ENCODE measurements at regions not wholly inside any gene's neighbourhood (a gene's known extent, or its start where the extent isn't known, plus 50 kb on each side); places are given as distances from the start of the nearest gene placed in this dataset.

DNA sequence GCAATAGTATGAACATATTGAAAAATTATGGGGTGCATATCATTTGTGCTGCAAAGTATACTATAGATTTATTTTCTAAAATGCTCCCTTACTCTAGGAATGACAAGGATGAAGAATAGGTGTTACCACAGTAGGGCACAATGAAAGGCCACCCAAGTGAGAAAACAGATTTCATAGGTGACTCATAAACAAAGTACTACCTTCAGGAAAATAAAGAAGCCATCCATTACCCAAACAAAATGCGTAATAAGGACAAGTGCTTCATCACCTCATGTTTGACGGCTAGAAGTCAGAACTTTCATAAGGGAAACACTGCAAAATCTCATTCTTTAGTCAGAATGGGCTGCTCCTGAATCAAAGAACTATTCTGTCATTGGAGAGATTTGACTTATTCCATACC lies 116.6 kb downstream of the MFSD1 start:
- H3K36me3 ChIP-seq, result no peaks in the 10 kb centered on the region
- TF ChIP-seq, protein P1, sequence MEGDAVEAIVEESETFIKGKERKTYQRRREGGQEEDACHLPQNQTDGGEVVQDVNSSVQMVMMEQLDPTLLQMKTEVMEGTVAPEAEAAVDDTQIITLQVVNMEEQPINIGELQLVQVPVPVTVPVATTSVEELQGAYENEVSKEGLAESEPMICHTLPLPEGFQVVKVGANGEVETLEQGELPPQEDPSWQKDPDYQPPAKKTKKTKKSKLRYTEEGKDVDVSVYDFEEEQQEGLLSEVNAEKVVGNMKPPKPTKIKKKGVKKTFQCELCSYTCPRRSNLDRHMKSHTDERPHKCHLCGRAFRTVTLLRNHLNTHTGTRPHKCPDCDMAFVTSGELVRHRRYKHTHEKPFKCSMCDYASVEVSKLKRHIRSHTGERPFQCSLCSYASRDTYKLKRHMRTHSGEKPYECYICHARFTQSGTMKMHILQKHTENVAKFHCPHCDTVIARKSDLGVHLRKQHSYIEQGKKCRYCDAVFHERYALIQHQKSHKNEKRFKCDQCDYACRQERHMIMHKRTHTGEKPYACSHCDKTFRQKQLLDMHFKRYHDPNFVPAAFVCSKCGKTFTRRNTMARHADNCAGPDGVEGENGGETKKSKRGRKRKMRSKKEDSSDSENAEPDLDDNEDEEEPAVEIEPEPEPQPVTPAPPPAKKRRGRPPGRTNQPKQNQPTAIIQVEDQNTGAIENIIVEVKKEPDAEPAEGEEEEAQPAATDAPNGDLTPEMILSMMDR (IDR thresholded peaks at IDR 0.05), result no peak
- no peak overlapping the region for H3K4me3 ChIP-seq
- no peak for DNase-seq
- H3K9me3 ChIP-seq, result no peaks in the 10 kb centered on the region
- H3K27ac ChIP-seq, result no peak overlapping the region
- ATAC-seq, result no peak
- H3K27me3 ChIP-seq (ENCODE audit: low read depth), result no peaks in the 10 kb centered on the region
- intact Hi-C loops (cut with DNase I), result no loop called here
- no peaks in the 10 kb centered on the region for H3K4me1 ChIP-seq

DNA sequence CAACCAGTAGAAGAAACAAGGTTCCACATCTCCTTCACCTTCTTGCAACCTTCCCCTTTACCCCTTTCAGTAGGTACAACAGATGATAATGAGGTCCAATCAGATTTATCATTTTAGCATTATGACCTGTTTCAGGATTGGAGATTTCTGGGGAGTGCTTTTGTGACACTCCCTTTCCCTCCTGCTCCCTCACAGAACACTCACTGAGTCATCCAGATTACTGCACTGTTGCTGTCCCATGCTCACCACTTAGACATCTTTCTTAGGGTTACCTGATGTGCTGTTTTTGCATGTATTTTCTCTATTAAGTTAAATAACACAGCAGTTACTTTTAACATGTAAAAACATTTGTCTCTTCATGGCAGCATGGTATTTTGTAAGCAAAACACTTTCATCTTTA lies 118.5 kb downstream of the MFSD1 start:
- no peak for DNase-seq
- intact Hi-C loops (cut with DNase I), result no loop called here

DNA sequence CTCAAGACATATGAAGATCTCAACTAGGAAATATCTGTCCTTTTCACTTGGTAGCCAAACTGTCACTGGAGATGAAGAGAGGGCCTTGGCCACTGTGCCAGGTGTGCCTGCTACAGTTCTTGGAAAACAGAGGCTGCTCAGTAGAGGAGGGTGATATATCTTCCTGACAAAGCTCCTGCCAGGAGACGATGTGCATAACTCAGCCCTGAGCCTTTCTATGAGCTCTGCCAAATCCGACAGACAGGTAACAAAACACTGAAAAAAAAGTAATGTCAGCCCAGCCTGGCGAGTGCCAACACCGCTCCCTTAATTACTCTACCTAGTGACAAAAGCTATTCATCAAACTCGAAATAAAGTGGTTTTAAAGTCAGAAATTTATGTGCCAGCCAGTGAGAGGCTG lies 123.2 kb downstream of the MFSD1 start:
- H3K27me3 ChIP-seq (ENCODE audit: low read depth), result no peaks in the 10 kb centered on the region
- H3K9me3 ChIP-seq, result no peaks in the 10 kb centered on the region
- H3K4me1 ChIP-seq, result no peaks in the 10 kb centered on the region
- DNase-seq, result no peak
- intact Hi-C loops (cut with DNase I), result no loop called here
- H3K4me3 ChIP-seq, result no peak overlapping the region
- no peaks in the 10 kb centered on the region for H3K36me3 ChIP-seq
- H3K27ac ChIP-seq, result no peak overlapping the region
- no peak for ATAC-seq
- TF ChIP-seq, protein P1 (IDR thresholded peaks at IDR 0.05), result no peak

More for the DNA sequence above, 118.5 kb downstream of the MFSD1 start:
- Histone ChIP-seq H3K27ac (no peak overlapping the region), H3K4me3 (no peak overlapping the region), H3K4me1 (no peaks in the 10 kb centered on the region), H3K27me3 (ENCODE audit: low read depth) (no peaks in the 10 kb centered on the region), H3K36me3 (no peaks in the 10 kb centered on the region), H3K9me3 (no peaks in the 10 kb centered on the region)
- TF ChIP-seq, protein P1 (IDR thresholded peaks at IDR 0.05), result no peak
- no peak for ATAC-seq

DNA sequence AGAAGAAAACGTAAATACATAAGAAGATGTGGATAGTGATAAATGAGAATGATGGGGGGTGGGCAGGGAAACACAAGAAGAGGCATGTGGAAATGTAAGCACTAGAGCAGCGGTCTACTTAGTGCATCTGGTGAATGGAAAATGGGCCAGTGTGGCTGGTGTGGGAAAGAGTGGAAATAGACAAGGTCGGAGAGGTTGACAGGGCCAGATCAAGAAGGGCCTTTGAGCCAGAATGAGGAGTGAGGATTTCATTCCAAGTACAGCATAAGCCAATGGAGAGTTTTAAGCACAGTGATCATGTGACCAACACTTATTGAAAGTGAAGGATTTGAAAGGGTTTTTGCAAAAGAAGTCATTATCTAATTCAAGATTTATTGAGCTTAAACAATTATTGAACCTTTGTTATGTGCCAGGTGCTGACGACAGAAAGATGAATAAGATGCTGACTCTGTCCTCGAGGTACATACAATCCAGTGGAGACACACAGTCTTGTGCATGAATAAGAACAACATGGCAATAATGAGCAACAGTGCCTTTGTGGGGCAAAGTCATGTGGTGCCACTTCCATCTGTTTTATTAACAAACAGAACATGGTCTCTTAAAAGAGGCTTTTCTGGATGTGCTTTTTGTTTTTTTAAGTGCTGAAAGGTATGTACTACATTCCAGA lies 124.1 kb downstream of the MFSD1 start:
- no peak overlapping the region for H3K4me3 ChIP-seq
- no peaks in the 10 kb centered on the region for H3K36me3 ChIP-seq
- intact Hi-C loops (cut with DNase I), result no loop called here
- no peaks in the 10 kb centered on the region for H3K4me1 ChIP-seq
- ATAC-seq (no peak), DNase-seq (no peak)
- H3K27ac ChIP-seq, result no peak overlapping the region
- no peaks in the 10 kb centered on the region for H3K27me3 ChIP-seq (ENCODE audit: low read depth)
- TF ChIP-seq, protein P1 (IDR thresholded peaks at IDR 0.05), result no peak
- H3K9me3 ChIP-seq, result no peaks in the 10 kb centered on the region

DNA sequence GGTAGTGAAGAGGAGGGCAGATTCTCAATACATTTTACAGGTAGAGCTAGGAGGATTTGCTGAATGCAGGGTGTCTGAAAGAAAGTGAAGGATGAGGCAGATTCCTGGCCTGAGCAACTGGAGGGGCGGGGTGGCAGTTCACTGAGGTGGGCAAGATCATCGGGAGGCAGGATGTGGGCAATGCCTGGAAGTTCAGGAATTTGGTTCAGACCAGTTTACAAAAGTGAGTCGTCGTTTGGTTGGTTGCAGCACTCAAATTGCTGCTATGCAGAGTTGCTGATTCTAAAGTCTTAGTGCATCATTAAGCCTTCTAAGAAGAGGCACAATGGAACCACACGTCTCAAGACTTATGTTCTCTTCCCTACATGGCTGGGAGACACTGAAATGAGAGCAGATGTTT lies 134.0 kb downstream of the MFSD1 start:
- Histone ChIP-seq H3K27ac (no peak overlapping the region), H3K36me3 (no peaks in the 10 kb centered on the region), H3K9me3 (no peaks in the 10 kb centered on the region), H3K4me3 (no peak overlapping the region), H3K4me1 (no peaks in the 10 kb centered on the region), H3K27me3 (ENCODE audit: low read depth) (no peaks in the 10 kb centered on the region)
- TF ChIP-seq, protein P1 (IDR thresholded peaks at IDR 0.05), result no peak
- ATAC-seq (no peak), DNase-seq (no peak)
- intact Hi-C loops (cut with DNase I), result no loop called here
